IMR-90 (cell line): ENCODE measurements at regions not wholly inside any gene's neighbourhood (a gene's known extent, or its start where the extent isn't known, plus 50 kb on each side); places are given as distances from the start of the nearest gene placed in this dataset.

ENCODE experiments used
- ATAC-seq: fragments of 200-7000 bp; cut with Tn5 transposase; 2 replicates; pipeline ENCODE4 v1.9.1; 2020; ENCODE audit warnings: low read depth, mild to moderate bottlenecking, moderate library complexity
- BruUV-seq: library from RNA; stranded (reverse); fragments of 400-500 nt; replicated peaks from 2 replicates; lab custom pipeline; 2021; lab: Mats Ljungman, UMichigan
- CTCF ChIA-PET: fragments of 300-600 bp; formaldehyde crosslinking; extraction: SDS; loops from one replicate; lab custom pipeline; 2021; ENCODE audit warnings: antibody characterized with exemption; lab: Yijun Ruan, JAX
- POLR2A ChIA-PET: fragments of 300-600 bp; sonication (Branson Sonifier 250); formaldehyde crosslinking; loops from one replicate; lab custom pipeline; 2022; ENCODE audit warnings: antibody characterized with exemption; ENCODE audit not compliant: unreplicated experiment; lab: Charles Lee
- DNase-seq: peaks from one replicate; pipeline ENCODE4 v3.0.0; 2013
- H2AFZ ChIP-seq: replicated peaks from 2 replicates; pipeline ENCODE3; 2013; ENCODE audit warnings: low read length, mild to moderate bottlenecking; ENCODE audit not compliant: poor library complexity
- H2AK5ac ChIP-seq: 2 replicates; pipeline ENCODE4 v1.6.1; 2013; ENCODE audit warnings: low read depth, low read length, inconsistent platforms
- H2AK9ac ChIP-seq: replicated peaks from 2 replicates; pipeline ENCODE3; 2013; ENCODE audit warnings: mild to moderate bottlenecking, low read depth, low read length, moderate library complexity; ENCODE audit not compliant: poor library complexity
- H2BK120ac ChIP-seq: 2 replicates; pipeline ENCODE4 v1.6.1; 2013; ENCODE audit warnings: low read depth, low read length, inconsistent platforms
- H2BK15ac ChIP-seq: 3 replicates; pipeline ENCODE4 v1.6.1; 2013; ENCODE audit warnings: low read depth, low read length, inconsistent platforms
- H2BK20ac ChIP-seq: 2 replicates; pipeline ENCODE4 v1.6.1; 2013; ENCODE audit warnings: low read depth, mild to moderate bottlenecking, inconsistent platforms, low read length, moderate library complexity
- H2BK5ac ChIP-seq: 2 replicates; pipeline ENCODE4 v1.6.1; 2013; ENCODE audit warnings: mild to moderate bottlenecking, low read depth, low read length, inconsistent platforms; ENCODE audit not compliant: poor library complexity, severe bottlenecking
- H3K14ac ChIP-seq: replicated peaks from 2 replicates; pipeline ENCODE4 v1.6.1; 2013; ENCODE audit warnings: low read depth, low read length, inconsistent platforms
- H3K18ac ChIP-seq: 2 replicates; pipeline ENCODE4 v1.6.1; 2013; ENCODE audit warnings: low read depth, low read length, control low read depth
- H3K23ac ChIP-seq: 2 replicates; pipeline ENCODE4 v1.6.1; 2013; ENCODE audit warnings: low read depth, low read length, inconsistent platforms
- H3K27ac ChIP-seq: 2 replicates; pipeline ENCODE4 v1.5.1; 2013; ENCODE audit warnings: mild to moderate bottlenecking, control low read depth, low read length; ENCODE audit not compliant: insufficient read depth
- H3K27me3 ChIP-seq: 2 replicates; pipeline ENCODE4 v1.6.1; 2013; ENCODE audit warnings: low read length; ENCODE audit not compliant: control insufficient read depth, insufficient read depth
- H3K36me3 ChIP-seq: 2 replicates; pipeline ENCODE4 v1.6.1; 2013; ENCODE audit warnings: low read length, mixed read lengths; ENCODE audit not compliant: control insufficient read depth, insufficient read depth
- H3K4ac ChIP-seq: 2 replicates; pipeline ENCODE4 v1.6.1; 2013; ENCODE audit warnings: low read depth, low read length, inconsistent platforms
- H3K4me1 ChIP-seq: 2 replicates; pipeline ENCODE4 v1.6.1; 2013; ENCODE audit warnings: low read length, mixed read lengths; ENCODE audit not compliant: control insufficient read depth, insufficient read depth
- H3K4me2 ChIP-seq: 2 replicates; pipeline ENCODE4 v1.6.1; 2013; ENCODE audit warnings: low read depth, mild to moderate bottlenecking, control low read depth, low read length, moderate library complexity
- H3K4me3 ChIP-seq: 2 replicates; pipeline ENCODE4 v1.5.1; 2013; ENCODE audit warnings: low read depth, mild to moderate bottlenecking, control low read depth, low read length, moderate library complexity; ENCODE audit not compliant: insufficient read depth
- H3K56ac ChIP-seq: 2 replicates; pipeline ENCODE4 v1.6.1; 2013; ENCODE audit warnings: low read length, inconsistent platforms; ENCODE audit not compliant: insufficient read depth; ENCODE audit errors: extremely low read depth
- H3K79me1 ChIP-seq, 2 experiments: 2 replicates each; pipeline ENCODE4 v1.6.1; 2013; ENCODE audit warnings: low read length in 2 of 2, inconsistent platforms in 1 of 2, low read depth in 1 of 2
- H3K9ac ChIP-seq: 2 replicates; pipeline ENCODE4 v1.6.1; 2013; ENCODE audit warnings: low read depth, low read length, control low read depth
- H3K9me1 ChIP-seq: 2 replicates; pipeline ENCODE4 v1.6.1; 2013; ENCODE audit warnings: low read length, inconsistent platforms; ENCODE audit not compliant: insufficient read depth
- H3K9me3 ChIP-seq: 2 replicates; pipeline ENCODE4 v1.6.1; 2013; ENCODE audit warnings: low read length; ENCODE audit not compliant: control insufficient read depth, insufficient read depth
- H4K20me1 ChIP-seq: 2 replicates; pipeline ENCODE4 v1.6.1; 2013; ENCODE audit warnings: low read length, inconsistent platforms; ENCODE audit not compliant: insufficient read depth
- H4K5ac ChIP-seq: 2 replicates; pipeline ENCODE4 v1.6.1; 2013; ENCODE audit warnings: mild to moderate bottlenecking, low read depth, low read length, control low read depth
- H4K8ac ChIP-seq, 2 experiments: 2 replicates each; pipeline ENCODE4 v1.6.1; 2013; ENCODE audit warnings: low read depth in 2 of 2, low read length in 2 of 2, control low read depth in 1 of 2, inconsistent platforms in 1 of 2
- H4K91ac ChIP-seq: 2 replicates; pipeline ENCODE4 v1.6.1; 2013; ENCODE audit warnings: low read depth, low read length, inconsistent platforms; ENCODE audit not compliant: insufficient read depth
- CEBPB ChIP-seq: IDR thresholded peaks from 2 replicates; pipeline ENCODE4 v1.6.1; 2012; ENCODE audit warnings: low read depth, low read length, improper control_type of control experiment
- MAZ ChIP-seq: IDR thresholded peaks from 2 replicates; pipeline ENCODE4 v1.6.1; 2012; ENCODE audit warnings: low read depth, mild to moderate bottlenecking, low read length, improper control_type of control experiment, moderate library complexity, borderline replicate concordance
- USF2 ChIP-seq: fragments of 150-350 bp; IDR thresholded peaks from 2 replicates; pipeline ENCODE4 v1.6.1; 2017; ENCODE audit warnings: mild to moderate bottlenecking, antibody characterized with exemption, low read length, low read depth
- WGBS, 2 experiments: methylation state at CpG; one replicate each; pipeline versions ENCODE4 v1.1.5 to v1.1.7; 2013; ENCODE audit warnings: missing lambda C conversion rate in 2 of 2; ENCODE audit not compliant: insufficient read length in 1 of 2; ENCODE audit errors: extremely low coverage in 2 of 2; 5-methylcytosine and 5-hydroxymethylcytosine counted together
- dilution Hi-C: fragments of 300-500 bp; cut with HindIII; formaldehyde crosslinking; loops from one replicate; pipeline ENCODE4 v1.14.3; 2018; ENCODE audit warnings: low sequenced_read_pairs; ENCODE audit not compliant: unreplicated experiment
- in situ Hi-C: fragments of 300-500 bp; cut with MboI; formaldehyde crosslinking; loops from 3 replicates; pipeline ENCODE4 v1.14.3; 2019; ENCODE audit warnings: low sequenced_read_pairs, inconsistent platforms, mixed read lengths
- intact Hi-C: fragments of 100-400 bp; cut with micrococcal nuclease; formaldehyde crosslinking; loops from 2 replicates; pipeline ENCODE4 v1.10.0; 2022

DNA sequence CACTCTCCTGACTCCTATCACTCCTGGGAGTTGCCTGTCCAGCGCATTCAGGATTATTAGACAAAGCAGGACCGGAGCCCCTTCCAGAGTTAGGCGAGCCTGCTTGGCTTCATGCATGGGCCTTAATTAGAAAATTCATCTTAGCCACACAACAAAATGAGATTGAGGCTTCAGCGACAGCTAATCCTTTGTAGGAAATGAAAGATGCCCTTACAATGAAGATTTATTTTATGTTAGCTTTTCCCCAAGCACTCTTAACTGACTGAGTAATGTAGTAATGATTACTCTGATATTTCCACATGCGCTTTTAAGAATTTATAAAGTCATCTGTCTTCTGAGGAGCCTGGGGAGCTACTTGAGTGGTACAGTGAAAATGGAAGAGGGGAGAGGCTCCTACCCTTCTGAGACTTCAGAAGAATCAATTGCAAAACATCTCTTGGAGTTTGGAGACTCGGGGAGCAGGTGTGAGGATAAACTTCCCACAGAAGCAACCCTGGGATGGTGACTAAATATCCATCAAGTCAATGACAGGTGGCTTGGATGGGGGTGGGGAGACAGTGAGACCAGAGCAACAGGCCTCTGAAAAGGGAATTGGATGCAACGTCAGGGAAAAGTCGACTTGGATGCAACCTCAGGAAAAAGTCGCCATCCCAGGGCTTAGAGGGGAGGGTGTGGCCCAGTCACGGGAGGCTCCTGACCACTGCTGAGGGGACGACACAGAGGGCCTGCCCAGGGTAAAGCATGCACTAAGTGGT is 434.5 kb upstream of the B3GAT1 start:
- Histone ChIP-seq H3K56ac (no peak overlapping the region), H3K9me1 (no peaks in the 10 kb centered on the region), H3K27ac (no peak overlapping the region), H2BK15ac (no peak overlapping the region), H2BK120ac (no peak overlapping the region), H3K4ac (no peak overlapping the region), H3K4me1 (no peaks in the 10 kb centered on the region), H2AK9ac (no peak overlapping the region), H2AK5ac (no peak overlapping the region), H3K23ac (no peak overlapping the region), H2BK20ac (no peak overlapping the region), H3K27me3 (no peaks in the 10 kb centered on the region), H3K79me1 (no peaks in the 10 kb centered on the region), H3K4me3 (no peak overlapping the region), H3K4me2 (no peak overlapping the region), H2AFZ (peak overlapping the region; percentile 43), H3K18ac (no peak overlapping the region), H4K8ac (no peak overlapping the region), H4K91ac (no peak overlapping the region), H4K20me1 (no peaks in the 10 kb centered on the region), H4K5ac (no peak overlapping the region), H3K14ac (no peak overlapping the region), H3K9ac (no peak overlapping the region), H3K9me3 (peaks cover 40% of the 10 kb centered on the region), H2BK5ac (no peak overlapping the region), H3K36me3 (no peaks in the 10 kb centered on the region)
- BruUV-seq, result no TSS peak
- ChIA-PET POLR2A (no interaction called here), CTCF (no interaction called here)
- DNase-seq, result no peak
- WGBS, 2 experiments, result 20% methylated on average over 2 of the region's 11 CpGs; no CpG with 5 or more reads in 1 of the 2 experiments
- dilution Hi-C loops, result no loop called here
- in situ Hi-C loops, result no loop called here
- intact Hi-C loops, result no loop called here
- no peak for ATAC-seq
- TF ChIP-seq CEBPB, result no peak
- TF ChIP-seq MAZ, result no peak
- TF ChIP-seq USF2, result no peak
